Tibial nerve (tissue), 4 donors: ENCODE measurements at regions not wholly inside any gene's neighbourhood (a gene's known extent, or its start where the extent isn't known, plus 50 kb on each side); places are given as distances from the start of the nearest gene placed in this dataset.

Experiments used
- DNase-seq, 2 donors: peaks; one replicate each; pipeline ENCODE4 v3.0.0-alpha.2; 2019; ENCODE audit warnings: low spot score in 2 of 2
- H3K27ac ChIP-seq, 4 donors: fragments of 200-600 bp; sonication (generic) in 3 of 4; one replicate each; pipeline ENCODE4 v1.5.1; 2017 to 2019; ENCODE audit warnings: mild to moderate bottlenecking in 1 of 4
- H3K27me3 ChIP-seq, 2 donors: fragments of 200-600 bp; sonication (generic) in 1 of 2; one replicate each; pipeline versions ENCODE4 v1.5.1 to v1.6.0; 2017 to 2019
- H3K36me3 ChIP-seq, 3 donors: fragments of 200-600 bp; sonication (generic); one replicate each; pipeline ENCODE4 v1.5.1; 2018 to 2019
- H3K4me1 ChIP-seq, 4 donors: fragments of 200-600 bp; sonication (generic) in 3 of 4; one replicate each; pipeline ENCODE4 v1.5.1; 2017 to 2019
- H3K4me3 ChIP-seq, 4 donors: fragments of 200-600 bp; sonication (generic) in 3 of 4; one replicate each; pipeline ENCODE4 v1.5.1; 2017 to 2019; ENCODE audit warnings: mild to moderate bottlenecking in 1 of 4, moderate library complexity in 1 of 4
- H3K9me3 ChIP-seq, 4 donors: fragments of 200-600 bp; sonication (generic) in 3 of 4; one replicate each; pipeline ENCODE4 v1.5.1; 2017 to 2019
- EP300 ChIP-seq, 2 donors: sonication (generic); formaldehyde crosslinking; IDR thresholded peaks; one replicate each; pipeline ENCODE4 v1.6.1; 2017; ENCODE audit warnings: antibody characterized with exemption in 2 of 2, mild to moderate bottlenecking in 1 of 2
- POLR2A ChIP-seq, 2 donors: fragments of 450-650 bp; IDR thresholded peaks; one replicate each; pipeline ENCODE4 v1.6.1; 2017; ENCODE audit warnings: antibody characterized with exemption in 2 of 2, mild to moderate bottlenecking in 2 of 2, moderate library complexity in 2 of 2
- WGBS, 2 donors: methylation state at CpG; one replicate each; pipeline ENCODE4 v1.1.5; 2018; 5-methylcytosine and 5-hydroxymethylcytosine counted together
- TF ChIP-seq, protein P1 (sequence below), 5 experiments: fragments of 200-600 bp in 3 of 5; fragments of 450-650 bp in 2 of 5; sonication (generic) in 3 of 5; IDR thresholded peaks; one replicate each; pipeline ENCODE4 v1.5.1; 2016 to 2019; ENCODE audit warnings: antibody characterized with exemption in 5 of 5, mild to moderate bottlenecking in 3 of 5, moderate library complexity in 2 of 5

DNA sequence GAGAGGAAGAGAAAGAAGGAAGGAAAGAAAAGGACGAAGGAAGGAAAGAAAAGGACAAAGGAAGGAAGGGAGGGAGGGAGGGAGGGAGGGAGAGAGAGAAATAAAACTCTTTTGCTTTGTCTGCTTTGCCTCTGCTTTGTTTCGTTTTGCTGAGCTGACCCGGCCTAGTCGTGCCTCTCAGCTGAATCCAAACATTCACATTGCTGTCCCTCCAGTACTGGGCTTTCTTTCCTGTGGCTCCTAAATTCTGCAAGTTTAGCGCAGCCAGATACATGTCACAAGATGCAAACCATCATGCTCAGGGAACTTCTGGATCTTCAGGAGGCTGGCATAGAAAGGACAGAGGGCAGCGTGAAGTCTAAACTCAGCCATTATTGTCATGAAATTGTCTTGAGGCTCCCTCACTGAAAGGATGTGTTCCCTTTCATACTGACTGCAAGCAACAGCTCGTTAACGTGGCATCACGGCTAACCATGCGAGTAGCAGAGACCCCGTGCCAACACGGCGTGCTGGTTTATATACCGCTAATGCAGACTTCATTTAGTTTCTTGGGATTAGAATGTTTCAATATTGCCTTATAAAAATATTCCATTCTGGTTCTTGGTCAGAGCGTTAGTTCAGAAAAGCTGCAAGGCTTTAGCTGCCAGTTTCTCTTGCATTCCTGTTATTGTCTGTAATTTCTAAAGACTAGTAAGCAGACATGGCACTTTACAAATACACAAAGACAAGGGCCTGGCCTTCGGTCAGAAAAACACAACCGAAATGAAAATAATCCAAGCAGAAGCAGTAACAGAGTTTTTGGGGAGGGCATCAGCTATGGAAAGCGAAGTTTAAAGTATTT, 94.2 kb downstream of the TMEM174 start:
- TF ChIP-seq, protein P1, sequence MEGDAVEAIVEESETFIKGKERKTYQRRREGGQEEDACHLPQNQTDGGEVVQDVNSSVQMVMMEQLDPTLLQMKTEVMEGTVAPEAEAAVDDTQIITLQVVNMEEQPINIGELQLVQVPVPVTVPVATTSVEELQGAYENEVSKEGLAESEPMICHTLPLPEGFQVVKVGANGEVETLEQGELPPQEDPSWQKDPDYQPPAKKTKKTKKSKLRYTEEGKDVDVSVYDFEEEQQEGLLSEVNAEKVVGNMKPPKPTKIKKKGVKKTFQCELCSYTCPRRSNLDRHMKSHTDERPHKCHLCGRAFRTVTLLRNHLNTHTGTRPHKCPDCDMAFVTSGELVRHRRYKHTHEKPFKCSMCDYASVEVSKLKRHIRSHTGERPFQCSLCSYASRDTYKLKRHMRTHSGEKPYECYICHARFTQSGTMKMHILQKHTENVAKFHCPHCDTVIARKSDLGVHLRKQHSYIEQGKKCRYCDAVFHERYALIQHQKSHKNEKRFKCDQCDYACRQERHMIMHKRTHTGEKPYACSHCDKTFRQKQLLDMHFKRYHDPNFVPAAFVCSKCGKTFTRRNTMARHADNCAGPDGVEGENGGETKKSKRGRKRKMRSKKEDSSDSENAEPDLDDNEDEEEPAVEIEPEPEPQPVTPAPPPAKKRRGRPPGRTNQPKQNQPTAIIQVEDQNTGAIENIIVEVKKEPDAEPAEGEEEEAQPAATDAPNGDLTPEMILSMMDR (IDR thresholded peaks at IDR 0.05) = no peak
- TF ChIP-seq EP300 (IDR thresholded peaks at IDR 0.05) = no peak
- no peak for TF ChIP-seq POLR2A (IDR thresholded peaks at IDR 0.05)
- no peaks in the 10 kb centered on the region for H3K9me3 ChIP-seq
- DNase-seq = no peak
- H3K27ac ChIP-seq = peak overlapping the region in 3 of 4 donors; percentile 54 to 84 (median 78)
- WGBS, 2 donors = 31 to 33% methylated on average over 18 of the region's 18 CpGs
- no peaks in the 10 kb centered on the region for H3K27me3 ChIP-seq
- H3K4me1 ChIP-seq = peaks cover 0 to 53% (median 10%) of the 10 kb centered on the region in 4 donors
- no peaks in the 10 kb centered on the region for H3K36me3 ChIP-seq
- peak overlapping the region in 3 of 4 donors; percentile 7 to 34 (median 12) for H3K4me3 ChIP-seq

DNA sequence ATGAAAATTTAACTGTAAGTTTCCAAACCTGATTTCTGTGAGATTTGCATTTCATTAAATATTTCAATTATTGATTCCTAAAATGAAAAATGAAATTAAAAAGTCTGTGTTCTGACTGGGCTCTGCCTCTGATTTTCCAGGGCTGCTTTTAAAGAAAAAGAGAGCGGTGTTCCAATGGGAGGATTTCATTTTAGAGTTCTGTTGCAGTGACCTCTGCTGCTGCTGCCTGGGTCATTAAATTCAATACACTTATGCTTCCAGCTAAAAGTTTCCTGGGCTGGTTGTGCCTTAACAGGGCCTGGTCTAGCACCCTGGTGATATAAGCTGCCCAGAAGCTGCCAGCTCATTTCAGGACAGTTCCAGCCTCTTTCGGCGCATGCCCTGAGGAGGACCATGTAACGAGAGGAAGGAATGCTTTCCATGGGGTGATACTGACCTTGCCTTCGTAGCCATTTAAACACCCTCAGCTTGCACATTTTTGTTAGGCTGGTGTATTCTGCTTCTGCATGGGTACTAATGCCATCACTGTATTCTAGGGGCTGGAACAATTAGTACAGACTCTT, 93.3 kb downstream of the TMEM174 start:
- 62 to 73% methylated on average over 5 of the region's 5 CpGs for WGBS, 2 donors
- peak overlapping the region in 3 of 4 donors; percentile 54 to 84 (median 78) for H3K27ac ChIP-seq

DNA sequence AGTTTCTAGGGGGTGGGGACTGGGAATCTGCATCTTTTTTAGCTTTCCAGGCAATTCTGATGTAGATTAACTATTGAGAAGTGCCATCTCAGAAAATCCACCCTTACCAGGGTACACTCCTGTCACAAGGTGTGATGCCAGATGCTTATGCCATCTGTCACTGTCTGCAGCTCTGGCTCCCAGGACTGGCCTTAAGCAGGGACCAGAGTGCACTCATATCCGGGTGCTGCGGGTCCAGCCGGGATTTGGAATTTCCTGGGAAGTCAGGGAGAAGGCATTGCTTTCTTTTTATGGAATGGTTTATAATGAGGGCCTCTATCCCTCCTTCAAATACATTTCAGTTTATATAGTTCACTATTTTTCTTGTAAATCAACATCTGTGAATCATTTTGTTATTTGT, 92.6 kb downstream of the TMEM174 start:
- Histone ChIP-seq H3K27ac (peak overlapping the region in 3 of 4 donors; percentile 29 to 84 (median 78)), H3K27me3 (no peaks in the 10 kb centered on the region), H3K36me3 (no peaks in the 10 kb centered on the region), H3K4me1 (peaks cover 0 to 49% (median 10%) of the 10 kb centered on the region in 4 donors), H3K4me3 (no peak overlapping the region), H3K9me3 (no peaks in the 10 kb centered on the region)
- TF ChIP-seq EP300 (IDR thresholded peaks at IDR 0.05) (no peak), POLR2A (IDR thresholded peaks at IDR 0.05) (no peak)
- TF ChIP-seq, protein P1 (IDR thresholded peaks at IDR 0.05) = no peak
- no peak for DNase-seq
- WGBS, 2 donors = 36 to 49% methylated on average over 3 of the region's 3 CpGs

More for the DNA sequence above, 93.3 kb downstream of the TMEM174 start:
- H3K36me3 ChIP-seq = no peaks in the 10 kb centered on the region
- peaks cover 0 to 49% (median 10%) of the 10 kb centered on the region in 4 donors for H3K4me1 ChIP-seq
- no peak for DNase-seq
- TF ChIP-seq EP300 (IDR thresholded peaks at IDR 0.05) = peak in 1 of 2 donors; percentile 10
- no peak for TF ChIP-seq POLR2A (IDR thresholded peaks at IDR 0.05)
- H3K27me3 ChIP-seq = no peaks in the 10 kb centered on the region
- H3K4me3 ChIP-seq = peak overlapping the region in 1 of 4 donors; percentile 34
- H3K9me3 ChIP-seq = no peaks in the 10 kb centered on the region

DNA sequence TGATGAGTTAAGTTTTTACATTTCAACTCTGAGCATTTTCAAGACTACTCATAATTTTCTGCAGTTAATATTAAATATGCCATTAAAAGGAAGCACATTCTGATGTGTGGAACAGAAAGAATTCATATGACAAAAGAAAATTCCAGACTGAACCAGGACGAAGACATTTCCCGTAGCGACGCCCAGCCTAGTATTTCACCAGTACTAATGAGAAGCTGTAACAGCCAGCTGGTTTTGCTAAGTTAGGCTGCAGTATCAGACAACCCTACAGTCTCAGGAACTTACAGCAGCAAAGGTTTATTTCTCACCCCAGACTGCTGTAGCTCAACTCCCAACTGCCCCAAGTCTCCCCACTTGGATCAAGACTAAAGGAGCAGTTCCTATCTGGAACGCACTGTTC, 91.6 kb downstream of the TMEM174 start:
- 71 to 75% methylated on average over 5 of the region's 5 CpGs for WGBS, 2 donors
- DNase-seq = no peak
- H3K27ac ChIP-seq = peak overlapping the region in 2 of 4 donors; percentile 78 to 84
- H3K4me1 ChIP-seq = peaks cover 0 to 49% (median 10%) of the 10 kb centered on the region in 4 donors
- no peaks in the 10 kb centered on the region for H3K27me3 ChIP-seq
- H3K9me3 ChIP-seq = no peaks in the 10 kb centered on the region
- TF ChIP-seq, protein P1 (IDR thresholded peaks at IDR 0.05) = no peak
- TF ChIP-seq EP300 (IDR thresholded peaks at IDR 0.05) (peak in 1 of 2 donors; percentile 45), POLR2A (IDR thresholded peaks at IDR 0.05) (no peak)
- H3K4me3 ChIP-seq = no peak overlapping the region
- no peaks in the 10 kb centered on the region for H3K36me3 ChIP-seq

DNA sequence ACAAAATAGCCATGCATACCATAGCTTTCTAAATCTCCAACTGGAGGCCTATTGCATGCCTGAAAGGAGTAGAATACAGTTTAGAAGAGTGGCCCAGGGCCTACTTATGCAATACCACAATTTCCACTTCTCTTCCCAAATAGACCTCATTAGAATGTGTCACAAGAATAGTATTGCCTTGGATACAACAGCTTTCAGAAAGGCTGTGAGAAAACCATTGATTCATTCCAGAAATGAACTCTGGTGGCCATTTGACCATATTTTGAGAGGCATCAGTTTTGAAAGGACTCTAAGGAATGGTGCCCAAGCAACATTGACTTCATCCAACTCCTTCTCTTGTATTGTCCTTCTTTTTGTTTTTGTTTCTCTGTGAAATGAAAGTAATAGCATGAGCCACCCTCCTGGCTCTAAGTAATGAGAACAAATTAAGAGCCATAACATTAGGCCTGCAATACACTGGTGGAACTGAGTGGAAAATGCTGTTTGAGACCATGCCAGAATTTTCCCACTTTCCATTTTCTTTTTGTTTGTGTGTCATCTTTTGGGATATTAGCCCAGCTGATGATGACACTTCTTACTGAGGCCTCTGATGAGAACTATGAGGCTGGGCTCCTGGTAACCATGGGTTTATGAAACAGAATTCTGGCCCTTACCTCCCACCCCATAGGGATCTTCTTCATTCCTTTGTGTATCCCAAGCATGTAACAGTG, 90.2 kb downstream of the TMEM174 start:
- Histone ChIP-seq H3K4me1 (peaks cover 0 to 40% (median 10%) of the 10 kb centered on the region in 4 donors), H3K4me3 (no peak overlapping the region), H3K27me3 (no peaks in the 10 kb centered on the region), H3K36me3 (no peaks in the 10 kb centered on the region), H3K9me3 (no peaks in the 10 kb centered on the region), H3K27ac (peak overlapping the region in 3 of 4 donors; percentile 1 to 78 (median 70))
- DNase-seq = no peak
- TF ChIP-seq, protein P1 (IDR thresholded peaks at IDR 0.05) = no peak
- TF ChIP-seq EP300 (IDR thresholded peaks at IDR 0.05) (peak in 1 of 2 donors; percentile 28), POLR2A (IDR thresholded peaks at IDR 0.05) (no peak)
